Testis (tissue), 2 donors: ENCODE measurements at regions not wholly inside any gene's neighbourhood (a gene's known extent, or its start where the extent isn't known, plus 50 kb on each side); places are given as distances from the start of the nearest gene placed in this dataset.

Source experiments
- CTCF ChIP-seq, 3 experiments: fragments of 450-650 bp in 2 of 3; fragments of 200-600 bp in 1 of 3; sonication (generic) in 1 of 3; IDR thresholded peaks; one replicate each; pipeline ENCODE4 v1.5.1; 2016 to 2019; ENCODE audit warnings: antibody characterized with exemption in 3 of 3, mild to moderate bottlenecking in 2 of 3, moderate library complexity in 1 of 3
- POLR2A ChIP-seq: fragments of 450-650 bp; IDR thresholded peaks from one replicate; pipeline ENCODE4 v1.6.1; 2017; ENCODE audit warnings: antibody characterized with exemption, mild to moderate bottlenecking, moderate library complexity

GRCh38 chr21:25409978-25410377 is 197.3 kb downstream of the MRPL39 start:
- TF ChIP-seq CTCF (IDR thresholded peaks at IDR 0.05) (no peak), POLR2A (no peak)
